Mucosa of rectum (tissue), 2 donors: ENCODE measurements at regions not wholly inside any gene's neighbourhood (a gene's known extent, or its start where the extent isn't known, plus 50 kb on each side); places are given as distances from the start of the nearest gene placed in this dataset.

Source experiments
- H3K27ac ChIP-seq, 2 donors: one replicate each; pipeline ENCODE4 v1.7.0; 2013; ENCODE audit warnings: inconsistent platforms in 2 of 2, low read depth in 2 of 2, low read length in 2 of 2
- H3K27me3 ChIP-seq, 2 donors: one replicate each; pipeline ENCODE4 v1.7.0; 2013; ENCODE audit warnings: low read length in 2 of 2; ENCODE audit not compliant: control insufficient read depth in 2 of 2, insufficient read depth in 2 of 2
- H3K36me3 ChIP-seq, 2 donors: one replicate each; pipeline ENCODE4 v1.7.0; 2013; ENCODE audit warnings: low read length in 2 of 2; ENCODE audit not compliant: control insufficient read depth in 2 of 2, insufficient read depth in 2 of 2
- H3K4me1 ChIP-seq, 2 donors: one replicate each; pipeline ENCODE4 v1.7.0; 2013; ENCODE audit warnings: low read length in 2 of 2, mild to moderate bottlenecking in 1 of 2; ENCODE audit not compliant: control insufficient read depth in 2 of 2, insufficient read depth in 2 of 2
- H3K4me3 ChIP-seq, 2 donors: one replicate each; pipeline ENCODE4 v1.7.0; 2013; ENCODE audit warnings: low read length in 2 of 2
- H3K9ac ChIP-seq, 2 donors: one replicate each; pipeline ENCODE4 v1.7.0; 2013; ENCODE audit warnings: low read length in 2 of 2, low read depth in 1 of 2, mild to moderate bottlenecking in 1 of 2
- H3K9me3 ChIP-seq, 2 donors: one replicate each; pipeline ENCODE4 v1.7.0; 2013; ENCODE audit warnings: low read length in 2 of 2; ENCODE audit not compliant: control insufficient read depth in 2 of 2
- donor health status: healthy.
- donor health status: Normal muscosa, but diverticular disease.

GRCh38 chr18:77470569-77471413, 221.1 kb downstream of the GALR1 start:
- H3K4me1 ChIP-seq, result no peaks in the 10 kb centered on the region
- no peaks in the 10 kb centered on the region for H3K9me3 ChIP-seq
- no peaks in the 10 kb centered on the region for H3K36me3 ChIP-seq
- no peak overlapping the region for H3K4me3 ChIP-seq
- no peaks in the 10 kb centered on the region for H3K27me3 ChIP-seq
- H3K27ac ChIP-seq, result no peak overlapping the region
- no peak overlapping the region for H3K9ac ChIP-seq

- Histone ChIP-seq H3K36me3 (no peaks in the 10 kb centered on the region), H3K27me3 (no peaks in the 10 kb centered on the region), H3K9ac (no peak overlapping the region), H3K27ac (no peak overlapping the region), H3K9me3 (no peaks in the 10 kb centered on the region), H3K4me1 (no peaks in the 10 kb centered on the region), H3K4me3 (no peak overlapping the region)
Measured at GRCh38 chr18:77472509-77472908, 222.9 kb downstream of the GALR1 start.

- H3K9me3 ChIP-seq, result no peaks in the 10 kb centered on the region
- no peak overlapping the region for H3K27ac ChIP-seq
- H3K36me3 ChIP-seq, result no peaks in the 10 kb centered on the region
- no peaks in the 10 kb centered on the region for H3K27me3 ChIP-seq
- H3K4me3 ChIP-seq, result no peak overlapping the region
- no peak overlapping the region for H3K9ac ChIP-seq
- H3K4me1 ChIP-seq, result no peaks in the 10 kb centered on the region
Measured at GRCh38 chr18:77478646-77479442, 229.2 kb downstream of the GALR1 start.

GRCh38 chr18:77481541-77481940, 231.9 kb downstream of the GALR1 start:
- H3K27ac ChIP-seq, result no peak overlapping the region
- no peak overlapping the region for H3K9ac ChIP-seq
- H3K9me3 ChIP-seq, result peaks cover 0 to 3% of the 10 kb centered on the region in 2 donors
- H3K4me1 ChIP-seq, result no peaks in the 10 kb centered on the region
- H3K4me3 ChIP-seq, result no peak overlapping the region
- H3K27me3 ChIP-seq, result no peaks in the 10 kb centered on the region
- no peaks in the 10 kb centered on the region for H3K36me3 ChIP-seq

- no peak overlapping the region for H3K9ac ChIP-seq
- peaks cover 0 to 3% of the 10 kb centered on the region in 2 donors for H3K9me3 ChIP-seq
- H3K4me1 ChIP-seq, result no peaks in the 10 kb centered on the region
- no peak overlapping the region for H3K27ac ChIP-seq
- H3K4me3 ChIP-seq, result no peak overlapping the region
- no peaks in the 10 kb centered on the region for H3K27me3 ChIP-seq
- no peaks in the 10 kb centered on the region for H3K36me3 ChIP-seq
Measured at GRCh38 chr18:77482190-77483085, 232.8 kb downstream of the GALR1 start.

GRCh38 chr18:77486985-77487384, 237.3 kb downstream of the GALR1 start:
- Histone ChIP-seq H3K9ac (no peak overlapping the region), H3K27ac (no peak overlapping the region), H3K36me3 (no peaks in the 10 kb centered on the region), H3K4me1 (no peaks in the 10 kb centered on the region), H3K4me3 (no peak overlapping the region), H3K27me3 (no peaks in the 10 kb centered on the region), H3K9me3 (peaks cover 0 to 3% of the 10 kb centered on the region in 2 donors)

- Histone ChIP-seq H3K36me3 (no peaks in the 10 kb centered on the region), H3K4me1 (no peaks in the 10 kb centered on the region), H3K4me3 (no peak overlapping the region), H3K9me3 (peaks cover 0 to 3% of the 10 kb centered on the region in 2 donors), H3K27ac (no peak overlapping the region), H3K27me3 (no peaks in the 10 kb centered on the region), H3K9ac (no peak overlapping the region)
Measured at GRCh38 chr18:77487951-77488740, 238.5 kb downstream of the GALR1 start.

- Histone ChIP-seq H3K36me3 (no peaks in the 10 kb centered on the region), H3K27ac (no peak overlapping the region), H3K27me3 (no peaks in the 10 kb centered on the region), H3K9ac (no peak overlapping the region), H3K4me3 (no peak overlapping the region), H3K4me1 (no peaks in the 10 kb centered on the region), H3K9me3 (no peaks in the 10 kb centered on the region)
Measured at GRCh38 chr18:77495079-77495478, 245.4 kb downstream of the GALR1 start.

- Histone ChIP-seq H3K36me3 (no peaks in the 10 kb centered on the region), H3K9ac (no peak overlapping the region), H3K9me3 (no peaks in the 10 kb centered on the region), H3K27ac (no peak overlapping the region), H3K27me3 (no peaks in the 10 kb centered on the region), H3K4me3 (no peak overlapping the region), H3K4me1 (no peaks in the 10 kb centered on the region)
Measured at GRCh38 chr18:77495982-77496690, 246.5 kb downstream of the GALR1 start.
